Iris pigment epithelial cell (primary cell): ENCODE measurements at regions not wholly inside any gene's neighbourhood (a gene's known extent, or its start where the extent isn't known, plus 50 kb on each side); places are given as distances from the start of the nearest gene placed in this dataset.
"Not testable (repeated sequence)": the region's sequence is repeated elsewhere in the genome, so short reads cannot be mapped to it uniquely, and the experiment has no call there.

Experiments
- DNase-seq: peaks from one replicate; pipeline ENCODE4 v3.0.0-alpha.2; 2011; ENCODE audit warnings: low read depth

GRCh38 chr3:31184261-31185061 is 290.0 kb upstream of the GADL1 start:
- no peak for DNase-seq

GRCh38 chr3:31185062-31185357 is 290.5 kb upstream of the GADL1 start:
- DNase-seq: peak; percentile 62

GRCh38 chr3:31186041-31186440 is 291.6 kb upstream of the GADL1 start:
- DNase-seq: no peak

GRCh38 chr3:31187380-31187779 is 292.9 kb upstream of the GADL1 start:
- DNase-seq: no peak

GRCh38 chr3:31188112-31188511 is 293.7 kb upstream of the GADL1 start:
- DNase-seq: no peak

GRCh38 chr3:31189330-31189729 is 294.9 kb upstream of the GADL1 start:
- no peak for DNase-seq

- DNase-seq: no peak
Measured at GRCh38 chr3:31189971-31190370, 295.5 kb upstream of the GADL1 start.

GRCh38 chr3:31191354-31191753 is 296.9 kb upstream of the GADL1 start:
- no peak for DNase-seq

- DNase-seq: no peak
Measured at GRCh38 chr3:31193429-31193828, 299.0 kb upstream of the GADL1 start.

- peak; percentile 37 for DNase-seq
Measured at GRCh38 chr3:31193871-31194270, 299.4 kb upstream of the GADL1 start.

GRCh38 chr3:31196261-31196660 is 301.8 kb upstream of the GADL1 start:
- no peak for DNase-seq

GRCh38 chr3:31196881-31197364 is 302.5 kb upstream of the GADL1 start:
- DNase-seq: peak; percentile 89

- no peak for DNase-seq
Measured at GRCh38 chr3:31197941-31198340, 303.5 kb upstream of the GADL1 start.

- no peak for DNase-seq
Measured at GRCh38 chr3:31198890-31199289, 304.4 kb upstream of the GADL1 start.

- DNase-seq: no peak
Measured at GRCh38 chr3:31203960-31204795, 309.7 kb upstream of the GADL1 start.

- DNase-seq: not testable (repeated sequence)
Measured at GRCh38 chr3:31204796-31205056, 310.3 kb upstream of the GADL1 start.

GRCh38 chr3:31210068-31210645 is 315.7 kb upstream of the GADL1 start:
- DNase-seq: no peak

GRCh38 chr3:31213869-31214486 is 318.7 kb upstream of the STT3B start:
- DNase-seq: no peak

- no peak for DNase-seq
Measured at GRCh38 chr3:31218082-31218481, 314.6 kb upstream of the STT3B start.

GRCh38 chr3:31219131-31219843 is 313.4 kb upstream of the STT3B start:
- DNase-seq: peak; percentile 95

- no peak for DNase-seq
Measured at GRCh38 chr3:31220431-31220830, 312.3 kb upstream of the STT3B start.

GRCh38 chr3:31223278-31223677 is 309.4 kb upstream of the STT3B start:
- DNase-seq: no peak
